Motor neuron (in vitro differentiated cells): ENCODE measurements at regions not wholly inside any gene's neighbourhood (a gene's known extent, or its start where the extent isn't known, plus 50 kb on each side); places are given as distances from the start of the nearest gene placed in this dataset.

Experiments
- ATAC-seq, 8 experiments: fragments of 200-7000 bp; cut with Tn5 transposase; replicated peaks in 6 of 8; 2 replicates each; pipeline ENCODE4 v1.8.0; 2021; ENCODE audit warnings: mild to moderate bottlenecking in 8 of 8, moderate library complexity in 8 of 8
- H3K27ac ChIP-seq, 2 donors: fragments of 250-450 bp; sonication (Bioruptor Pico); 2 replicates each; pipeline ENCODE4 v1.9.0; 2021; ENCODE audit warnings: antibody characterized with exemption in 2 of 2, mild to moderate bottlenecking in 2 of 2, moderate library complexity in 1 of 2
- H3K4me1 ChIP-seq, 2 donors: fragments of 250-450 bp; sonication (Bioruptor Pico); replicated peaks in 1 of 2; 2 replicates each; pipeline ENCODE4 v1.6.1; 2021; ENCODE audit warnings: antibody characterized with exemption in 2 of 2, mild to moderate bottlenecking in 2 of 2, moderate library complexity in 1 of 2
- H3K4me3 ChIP-seq, 5 donors: fragments of 250-450 bp; sonication (Bioruptor Pico); 2 replicates each; pipeline ENCODE4 v1.9.0; 2021; ENCODE audit warnings: antibody characterized with exemption in 5 of 5, mild to moderate bottlenecking in 5 of 5, moderate library complexity in 4 of 5
- WGBS, 10 experiments: fragments of 450-650 bp; shearing (Covaris generic); methylation state at CpG; one replicate each; pipeline ENCODE4 v1.0.0; 2022; 5-methylcytosine and 5-hydroxymethylcytosine counted together
- in situ Hi-C, 9 experiments: fragments of 400-800 bp; cut with MboI; loops; one replicate each; pipeline ENCODE4 v1.15.0; 2021; ENCODE audit warnings: low sequenced_read_pairs in 9 of 9, low pct_unique_long_range_greater_than_20kb in 2 of 9; ENCODE audit not compliant: unreplicated experiment in 9 of 9

GRCh38 chr2:198731842-198732399, 725.8 kb downstream of the SATB2 start:
- Histone ChIP-seq H3K4me1 (no peaks in the 10 kb centered on the region), H3K27ac (no peak overlapping the region), H3K4me3 (no peak overlapping the region)
- WGBS, 10 experiments: 23 to 85% (median 61%) methylated on average over 2 to 3 of the region's 3 CpGs; no CpG with 5 or more reads in 1 of the 10 experiments
- in situ Hi-C loops: no loop called here
- ATAC-seq: peak in 3 of 8 experiments; percentile 27 to 58 (median 57)

- no peaks in the 10 kb centered on the region for H3K4me1 ChIP-seq
- in situ Hi-C loops: no loop called here
- WGBS, 10 experiments: 33 to 94% (median 80%) methylated on average over 1 to 3 of the region's 3 CpGs; no CpG with 5 or more reads in 1 of the 10 experiments
- ATAC-seq: no peak
- H3K4me3 ChIP-seq: no peak overlapping the region
- H3K27ac ChIP-seq: no peak overlapping the region
Observed at GRCh38 chr2:198720266-198720665, 737.5 kb downstream of the SATB2 start.

- in situ Hi-C loops: no loop called here
- WGBS, 10 experiments: 40 to 100% (median 70%) methylated on average over 1 to 2 of the region's 2 CpGs; no CpG with 5 or more reads in 6 of the 10 experiments
- Histone ChIP-seq H3K27ac (no peak overlapping the region), H3K4me1 (no peaks in the 10 kb centered on the region), H3K4me3 (no peak overlapping the region)
- ATAC-seq: no peak
Observed at GRCh38 chr2:198717451-198717850, 740.3 kb downstream of the SATB2 start.

GRCh38 chr2:198715302-198715835, 742.4 kb downstream of the SATB2 start:
- in situ Hi-C loops: no loop called here
- Histone ChIP-seq H3K4me1 (no peaks in the 10 kb centered on the region), H3K27ac (no peak overlapping the region), H3K4me3 (no peak overlapping the region)
- ATAC-seq: no peak
- WGBS, 10 experiments: 33 to 100% (median 93%) methylated on average over 1 to 2 of the region's 3 CpGs; no CpG with 5 or more reads in 3 of the 10 experiments

- H3K27ac ChIP-seq: no peak overlapping the region
- H3K4me1 ChIP-seq: no peaks in the 10 kb centered on the region
- 15 to 100% (median 46%) methylated on average over 1 to 4 of the region's 4 CpGs; no CpG with 5 or more reads in 1 of the 10 experiments for WGBS, 10 experiments
- H3K4me3 ChIP-seq: no peak overlapping the region
- ATAC-seq: no peak
- in situ Hi-C loops: no loop called here
Observed at GRCh38 chr2:198712485-198712884, 745.3 kb downstream of the SATB2 start.

- Histone ChIP-seq H3K4me1 (no peaks in the 10 kb centered on the region), H3K4me3 (no peak overlapping the region), H3K27ac (no peak overlapping the region)
- peak in 1 of 8 experiments; percentile 17 for ATAC-seq
- in situ Hi-C loops: no loop called here
Observed at GRCh38 chr2:198711484-198711883, 746.3 kb downstream of the SATB2 start.

- in situ Hi-C loops: no loop called here
- 13 to 89% (median 87%) methylated on average over 1 of the region's 1 CpG; no CpG with 5 or more reads in 6 of the 10 experiments for WGBS, 10 experiments
- no peak overlapping the region for H3K4me3 ChIP-seq
- H3K4me1 ChIP-seq: no peaks in the 10 kb centered on the region
- no peak overlapping the region for H3K27ac ChIP-seq
- ATAC-seq: no peak
Observed at GRCh38 chr2:198710562-198710961, 747.2 kb downstream of the SATB2 start.

GRCh38 chr2:198706476-198707082, 751.2 kb downstream of the SATB2 start:
- in situ Hi-C loops: no loop called here
- Histone ChIP-seq H3K4me1 (no peaks in the 10 kb centered on the region), H3K27ac (no peak overlapping the region), H3K4me3 (no peak overlapping the region)
- WGBS, 10 experiments: 0 to 100% (median 100%) methylated on average over 1 of the region's 1 CpG; no CpG with 5 or more reads in 3 of the 10 experiments
- ATAC-seq: peak in 2 of 8 experiments; percentile 40 to 73

GRCh38 chr2:198703281-198703680, 754.5 kb downstream of the SATB2 start:
- in situ Hi-C loops: no loop called here

GRCh38 chr2:198702796-198703195, 754.9 kb downstream of the SATB2 start:
- ATAC-seq: no peak

More at GRCh38 chr2:198703281-198703680, 754.5 kb downstream of the SATB2 start:
- ATAC-seq: no peak
- H3K4me1 ChIP-seq: no peaks in the 10 kb centered on the region
- no peak overlapping the region for H3K4me3 ChIP-seq
- no peak overlapping the region for H3K27ac ChIP-seq

GRCh38 chr2:198701481-198701880, 756.3 kb downstream of the SATB2 start:
- H3K4me3 ChIP-seq: no peak overlapping the region
- no peak for ATAC-seq
- H3K27ac ChIP-seq: no peak overlapping the region
- WGBS, 10 experiments: 86 to 100% (median 100%) methylated on average over 1 of the region's 1 CpG; no CpG with 5 or more reads in 4 of the 10 experiments
- in situ Hi-C loops: no loop called here
- no peaks in the 10 kb centered on the region for H3K4me1 ChIP-seq

More at GRCh38 chr2:198702796-198703195, 754.9 kb downstream of the SATB2 start:
- H3K4me3 ChIP-seq: no peak overlapping the region
- H3K4me1 ChIP-seq: no peaks in the 10 kb centered on the region
- H3K27ac ChIP-seq: no peak overlapping the region
- in situ Hi-C loops: no loop called here

- no peak overlapping the region for H3K27ac ChIP-seq
- ATAC-seq: no peak
- no peak overlapping the region for H3K4me3 ChIP-seq
- 60 to 100% (median 90%) methylated on average over 1 of the region's 1 CpG; no CpG with 5 or more reads in 2 of the 10 experiments for WGBS, 10 experiments
- in situ Hi-C loops: no loop called here
- H3K4me1 ChIP-seq: no peaks in the 10 kb centered on the region
Observed at GRCh38 chr2:198700319-198700718, 757.4 kb downstream of the SATB2 start.

- ATAC-seq: no peak
- in situ Hi-C loops: no loop called here
Observed at GRCh38 chr2:198698230-198698629, 759.5 kb downstream of the SATB2 start.

GRCh38 chr2:198697794-198698193, 759.9 kb downstream of the SATB2 start:
- no peak for ATAC-seq
- Histone ChIP-seq H3K4me3 (no peak overlapping the region), H3K27ac (no peak overlapping the region), H3K4me1 (no peaks in the 10 kb centered on the region)
- in situ Hi-C loops: no loop called here

More at GRCh38 chr2:198698230-198698629, 759.5 kb downstream of the SATB2 start:
- Histone ChIP-seq H3K4me1 (no peaks in the 10 kb centered on the region), H3K4me3 (no peak overlapping the region), H3K27ac (no peak overlapping the region)
